Omental fat pad (tissue), 3 donors: ENCODE measurements at regions not wholly inside any gene's neighbourhood (a gene's known extent, or its start where the extent isn't known, plus 50 kb on each side); places are given as distances from the start of the nearest gene placed in this dataset.
A peak's percentile ranks its signal among the peaks of the same experiment; 100 is the strongest.

Source experiments
- ATAC-seq: fragments of 150-250 bp; one replicate; pipeline ENCODE4 v1.9.1; 2016; ENCODE audit warnings: mild to moderate bottlenecking, moderate library complexity; ENCODE audit not compliant: low FRiP score
- DNase-seq: peaks from one replicate; pipeline ENCODE4 v3.0.0-alpha.2; 2019; ENCODE audit warnings: low spot score
- CTCF ChIP-seq, 3 donors: fragments of 450-650 bp; IDR thresholded peaks; one replicate each; pipeline ENCODE4 v1.5.1; 2016 to 2017; ENCODE audit warnings: antibody characterized with exemption in 3 of 3, mild to moderate bottlenecking in 3 of 3, moderate library complexity in 2 of 3

- ATAC-seq = no peak
- TF ChIP-seq CTCF (IDR thresholded peaks at IDR 0.05) = no peak
These were observed 512.9 kb upstream of the TNP1 start for GRCh38 chr2:217372794-217373193.

GRCh38 chr2:217371781-217372213 is 511.9 kb upstream of the TNP1 start:
- ATAC-seq = peak; percentile 79
- TF ChIP-seq CTCF (IDR thresholded peaks at IDR 0.05) = no peak
- no peak for DNase-seq

More at GRCh38 chr2:217372794-217373193, 512.9 kb upstream of the TNP1 start:
- DNase-seq = no peak

- TF ChIP-seq CTCF (IDR thresholded peaks at IDR 0.05) = no peak
- ATAC-seq = no peak
- DNase-seq = no peak
These were observed 510.5 kb upstream of the TNP1 start for GRCh38 chr2:217370391-217370790.

GRCh38 chr2:217367464-217367863 is 507.6 kb upstream of the TNP1 start:
- no peak for TF ChIP-seq CTCF (IDR thresholded peaks at IDR 0.05)
- DNase-seq = no peak
- no peak for ATAC-seq

GRCh38 chr2:217366966-217367365 is 507.1 kb upstream of the TNP1 start:
- TF ChIP-seq CTCF (IDR thresholded peaks at IDR 0.05) = no peak
- no peak for ATAC-seq
- no peak for DNase-seq

GRCh38 chr2:217366266-217366895 is 506.5 kb upstream of the TNP1 start:
- ATAC-seq (no peak), DNase-seq (no peak)
- no peak for TF ChIP-seq CTCF (IDR thresholded peaks at IDR 0.05)

- ATAC-seq = no peak
- TF ChIP-seq CTCF (IDR thresholded peaks at IDR 0.05) = no peak
- DNase-seq = no peak
These were observed 505.8 kb upstream of the TNP1 start for GRCh38 chr2:217365656-217366055.
